ENCODE measurements at regions not wholly inside any gene's neighbourhood (a gene's known extent, or its start where the extent isn't known, plus 50 kb on each side); places are given as distances from the start of the nearest gene placed in this dataset.

DNA sequence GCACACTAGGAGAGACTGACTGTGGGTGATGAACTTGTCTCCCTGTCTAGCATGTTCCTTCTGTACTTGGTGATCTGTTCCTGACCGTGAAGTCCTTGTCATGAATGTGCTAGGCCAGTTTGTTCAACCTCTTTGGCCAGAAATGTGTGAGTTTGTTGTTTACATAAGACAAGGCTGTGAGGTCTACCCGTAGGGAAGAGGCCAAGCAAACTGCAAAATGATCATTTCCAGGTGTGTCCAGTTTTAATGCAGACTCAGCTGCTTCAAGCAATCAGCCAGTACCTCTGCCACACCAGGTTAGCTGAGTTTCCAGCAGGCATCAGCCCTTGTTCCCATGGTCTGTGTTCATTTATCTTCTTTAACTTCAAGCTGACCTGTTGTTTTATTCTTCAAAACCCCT, 440.2 kb downstream of the FUT8 start:
- Histone ChIP-seq H3K9me3 (no peaks in the 10 kb centered on the region), H3K36me3 (no peaks in the 10 kb centered on the region), H3K4me3 (no peak overlapping the region), H3K27me3 (no peaks in the 10 kb centered on the region)
- DNase-seq: no peak

DNA sequence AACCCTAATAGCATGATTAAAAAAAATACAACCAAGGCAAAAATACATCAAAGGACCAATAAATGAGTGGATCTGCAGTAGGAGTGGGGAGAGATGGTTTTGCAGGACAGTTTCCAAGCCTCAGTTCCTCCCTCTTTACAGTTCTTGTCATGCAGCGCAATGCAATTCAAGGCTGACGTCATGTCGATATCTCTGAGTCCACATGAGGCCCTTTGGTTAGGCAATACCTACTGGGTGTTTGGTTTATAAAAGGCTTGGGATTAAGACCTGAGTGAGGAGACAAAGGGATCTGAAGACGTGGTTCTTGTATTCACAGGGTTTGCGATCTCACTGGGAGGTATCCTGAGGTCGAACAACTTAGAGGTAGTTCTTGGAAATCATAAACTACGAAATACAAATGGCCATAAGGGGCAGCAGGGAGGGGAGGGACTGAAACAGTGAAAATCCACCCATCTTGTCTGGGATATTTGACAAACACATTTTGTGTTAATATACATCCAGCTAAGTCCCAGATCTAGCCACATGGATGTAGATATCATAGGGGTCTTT, 441.0 kb downstream of the FUT8 start:
- Histone ChIP-seq H3K27me3 (no peaks in the 10 kb centered on the region), H3K4me3 (no peak overlapping the region), H3K9me3 (no peaks in the 10 kb centered on the region), H3K36me3 (no peaks in the 10 kb centered on the region)
- DNase-seq: no peak

DNA sequence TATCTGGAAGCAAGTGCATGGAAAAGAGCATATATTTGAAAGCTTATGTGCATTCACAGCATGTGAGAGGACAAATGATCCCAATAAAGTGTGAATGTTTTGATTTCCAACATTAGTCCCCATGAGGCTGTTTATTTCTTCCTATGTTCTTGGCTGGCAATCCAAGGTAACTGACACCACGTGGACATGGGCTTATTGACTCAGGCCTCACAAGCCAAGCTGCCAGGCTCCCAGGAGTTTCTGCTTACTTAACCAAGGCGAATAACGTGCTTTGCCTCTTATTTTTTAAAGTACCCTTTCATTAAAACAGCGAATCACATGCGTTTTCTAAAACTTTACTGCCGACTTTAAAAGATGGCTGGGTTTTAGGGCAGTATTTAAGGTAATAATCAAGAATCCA, 441.7 kb downstream of the FUT8 start:
- Histone ChIP-seq H3K27me3 (no peaks in the 10 kb centered on the region), H3K9me3 (no peaks in the 10 kb centered on the region), H3K36me3 (no peaks in the 10 kb centered on the region), H3K4me3 (no peak overlapping the region)
- no peak for DNase-seq

DNA sequence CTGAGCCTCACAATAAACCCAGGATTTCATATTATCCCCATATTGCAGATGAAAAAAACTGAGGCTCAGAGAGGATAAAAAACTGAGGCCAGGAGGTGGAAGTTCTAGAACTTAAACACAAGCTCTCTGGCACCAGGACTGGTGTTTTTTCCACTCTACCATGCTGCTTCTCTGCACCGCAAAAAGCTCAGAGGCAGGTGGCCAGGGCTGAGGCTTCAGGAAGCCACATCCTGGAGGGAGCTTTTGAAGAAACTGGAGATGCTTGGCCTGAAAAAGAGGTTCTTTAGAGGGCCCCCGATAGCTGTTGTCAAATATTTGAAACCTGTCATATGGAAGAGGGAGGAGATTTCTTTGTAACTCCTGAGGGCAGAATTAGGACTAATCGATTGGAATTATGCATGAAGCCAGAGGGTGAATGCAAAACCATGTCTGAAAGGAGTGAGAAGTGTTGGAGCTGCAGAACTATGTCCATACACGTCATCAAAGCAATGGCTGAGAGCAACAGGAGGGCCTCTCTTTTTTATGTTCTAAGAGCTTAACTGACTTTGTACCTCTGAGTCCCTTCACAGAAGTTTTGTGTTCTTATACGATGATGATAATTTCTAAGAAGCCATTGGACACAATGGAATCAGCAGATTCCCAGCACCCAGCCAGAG, 448.6 kb downstream of the FUT8 start:
- H3K4me3 ChIP-seq: no peak overlapping the region
- DNase-seq: no peak
- no peaks in the 10 kb centered on the region for H3K9me3 ChIP-seq
- no peaks in the 10 kb centered on the region for H3K27me3 ChIP-seq
- H3K36me3 ChIP-seq: no peaks in the 10 kb centered on the region

DNA sequence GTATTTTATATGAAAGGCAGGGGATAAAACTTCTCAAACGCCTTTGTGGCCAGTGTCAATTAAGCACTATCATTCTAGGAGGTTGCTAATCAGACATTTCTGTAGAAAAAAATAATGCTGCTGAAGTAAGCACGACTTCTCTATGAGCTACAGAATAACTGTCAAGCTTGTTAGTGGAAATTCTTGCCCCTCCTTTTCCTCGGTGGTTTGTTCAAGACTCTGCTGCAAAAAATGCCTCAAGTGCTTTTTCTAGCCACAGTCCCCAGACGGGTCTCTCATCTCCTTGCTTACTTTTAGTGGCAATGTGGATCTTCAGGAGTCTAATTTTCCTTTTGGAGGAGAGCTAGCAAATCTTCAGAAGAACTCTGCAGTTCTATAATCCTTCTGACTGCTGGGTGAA, 452.0 kb downstream of the FUT8 start:
- Histone ChIP-seq H3K9me3 (no peaks in the 10 kb centered on the region), H3K36me3 (no peaks in the 10 kb centered on the region), H3K27me3 (no peaks in the 10 kb centered on the region), H3K4me3 (no peak overlapping the region)
- DNase-seq: no peak

DNA sequence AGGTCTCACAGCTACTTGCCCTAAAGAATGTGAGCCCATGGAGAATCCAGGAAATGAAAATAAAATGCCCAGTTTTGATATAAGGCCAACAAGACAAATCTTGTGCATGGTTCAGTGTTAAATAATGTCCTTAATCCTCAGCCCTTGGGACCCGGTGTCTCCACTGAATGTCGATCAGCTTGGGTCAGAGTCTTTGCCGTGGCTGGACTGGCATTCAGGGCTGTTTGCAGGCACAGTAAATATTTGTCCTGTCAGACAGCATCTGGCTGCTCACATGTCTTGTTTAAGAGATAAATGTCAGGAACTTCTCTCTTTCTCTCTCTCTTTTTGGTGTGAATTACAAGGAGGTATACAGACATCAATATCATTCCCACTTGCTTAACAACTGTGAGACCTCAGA, 452.5 kb downstream of the FUT8 start:
- Histone ChIP-seq H3K36me3 (no peaks in the 10 kb centered on the region), H3K9me3 (no peaks in the 10 kb centered on the region), H3K4me3 (no peak overlapping the region), H3K27me3 (no peaks in the 10 kb centered on the region)
- no peak for DNase-seq

DNA sequence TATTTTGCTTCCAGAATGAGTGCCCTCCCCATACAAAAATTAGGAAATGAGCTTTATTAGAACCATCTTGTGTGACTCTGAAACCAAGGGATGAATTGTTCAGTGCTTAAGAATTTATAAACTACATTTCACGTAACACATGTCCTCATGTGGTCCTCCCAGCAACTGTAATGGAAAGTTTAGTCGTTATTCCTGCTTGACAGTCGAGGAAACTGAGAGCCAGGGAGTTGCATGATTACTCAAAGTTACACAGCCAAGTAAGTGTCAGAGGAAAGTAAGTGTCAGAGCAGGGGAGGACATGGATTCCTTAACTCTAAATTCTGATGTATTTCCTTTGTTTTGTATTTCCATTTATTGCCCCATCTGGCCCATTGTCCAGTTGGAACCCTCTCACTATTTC, 453.9 kb downstream of the FUT8 start:
- no peak for DNase-seq
- Histone ChIP-seq H3K9me3 (no peaks in the 10 kb centered on the region), H3K27me3 (no peaks in the 10 kb centered on the region), H3K4me3 (no peak overlapping the region), H3K36me3 (no peaks in the 10 kb centered on the region)

DNA sequence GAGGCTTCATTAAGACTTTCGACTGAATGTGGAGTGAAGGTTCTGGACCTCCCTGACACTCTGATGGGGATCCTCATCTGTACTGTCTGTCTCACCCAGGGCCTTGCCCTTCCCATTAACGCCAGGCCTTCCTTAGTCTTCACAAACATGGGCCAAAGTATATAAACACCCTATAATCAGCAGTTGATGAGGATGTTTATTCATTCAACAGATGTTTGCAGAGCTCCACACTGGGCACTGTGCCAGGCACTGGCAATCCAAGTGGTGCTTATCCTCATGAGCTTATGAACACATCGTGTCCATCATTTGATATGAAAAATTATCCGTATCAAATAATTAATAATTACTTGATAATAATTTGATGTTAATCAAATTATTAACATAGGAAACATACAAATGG, 454.4 kb downstream of the FUT8 start:
- no peaks in the 10 kb centered on the region for H3K27me3 ChIP-seq
- peak; percentile 33 for DNase-seq
- no peaks in the 10 kb centered on the region for H3K9me3 ChIP-seq
- no peaks in the 10 kb centered on the region for H3K36me3 ChIP-seq
- no peak overlapping the region for H3K4me3 ChIP-seq

DNA sequence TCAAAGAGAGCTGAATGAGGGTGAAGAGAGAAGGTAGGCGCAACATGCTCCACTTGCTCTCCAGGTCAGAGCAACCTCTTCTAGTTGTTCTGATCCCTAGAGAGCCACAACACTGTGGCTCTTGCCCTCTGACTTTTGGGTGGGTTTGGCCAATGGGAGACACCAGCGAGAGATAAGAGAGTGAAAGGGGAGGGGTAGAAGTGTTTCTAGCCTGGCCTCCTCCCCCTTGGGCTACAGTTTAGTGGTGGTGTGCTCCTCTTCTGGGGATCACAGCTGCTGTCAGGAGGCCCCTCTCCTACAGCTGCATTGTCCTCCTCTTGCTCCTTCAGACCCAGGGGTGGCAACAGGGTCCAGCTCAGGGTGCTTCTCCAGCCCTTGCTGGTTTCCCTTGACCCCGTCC, 454.8 kb downstream of the FUT8 start:
- no peaks in the 10 kb centered on the region for H3K36me3 ChIP-seq
- DNase-seq: no peak
- H3K27me3 ChIP-seq: no peaks in the 10 kb centered on the region
- no peaks in the 10 kb centered on the region for H3K9me3 ChIP-seq
- no peak overlapping the region for H3K4me3 ChIP-seq

DNA sequence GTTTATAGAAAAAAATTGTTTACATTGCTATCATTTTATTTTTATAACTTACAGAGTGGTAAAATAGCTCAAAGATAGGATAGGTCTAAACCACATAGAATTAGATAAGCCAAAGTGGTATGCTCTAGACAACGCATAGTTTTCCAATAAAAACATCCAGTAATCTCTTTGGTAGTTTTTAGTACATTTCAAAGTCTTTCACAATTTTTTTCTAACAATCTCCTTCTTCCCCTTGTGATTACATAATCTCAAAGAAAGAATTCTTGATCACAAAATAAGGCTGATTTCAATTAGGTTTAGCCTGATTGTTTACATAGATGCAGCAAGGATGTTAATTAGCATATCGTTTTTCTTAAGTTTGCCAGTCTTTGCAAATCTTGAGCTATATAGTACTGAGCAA, 460.0 kb downstream of the FUT8 start:
- H3K27me3 ChIP-seq: no peaks in the 10 kb centered on the region
- no peak for DNase-seq
- H3K9me3 ChIP-seq: no peaks in the 10 kb centered on the region
- H3K4me3 ChIP-seq: no peak overlapping the region
- no peaks in the 10 kb centered on the region for H3K36me3 ChIP-seq

DNA sequence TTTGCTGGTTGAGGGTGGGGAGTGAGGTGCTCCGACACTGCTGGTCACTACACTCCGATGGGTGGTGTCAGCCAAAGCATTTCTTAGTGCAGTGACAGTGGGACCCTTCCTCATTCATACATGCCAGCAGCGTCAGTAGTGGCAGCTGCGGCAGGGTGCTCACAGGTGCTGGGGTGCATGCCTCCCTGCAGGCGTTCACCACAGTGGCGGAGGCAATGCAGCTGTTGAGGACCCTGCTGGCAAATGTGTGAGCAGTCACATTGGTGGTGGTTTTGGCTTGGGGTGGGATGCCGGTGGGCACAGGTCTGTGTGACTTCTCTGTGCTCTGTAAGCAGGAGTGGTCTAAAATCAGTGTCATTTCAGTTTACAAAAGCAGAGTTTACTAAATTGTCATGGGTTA, 464.6 kb downstream of the FUT8 start:
- H3K4me3 ChIP-seq: no peak overlapping the region
- no peaks in the 10 kb centered on the region for H3K27me3 ChIP-seq
- H3K36me3 ChIP-seq: no peaks in the 10 kb centered on the region
- no peak for DNase-seq
- H3K9me3 ChIP-seq: no peaks in the 10 kb centered on the region

DNA sequence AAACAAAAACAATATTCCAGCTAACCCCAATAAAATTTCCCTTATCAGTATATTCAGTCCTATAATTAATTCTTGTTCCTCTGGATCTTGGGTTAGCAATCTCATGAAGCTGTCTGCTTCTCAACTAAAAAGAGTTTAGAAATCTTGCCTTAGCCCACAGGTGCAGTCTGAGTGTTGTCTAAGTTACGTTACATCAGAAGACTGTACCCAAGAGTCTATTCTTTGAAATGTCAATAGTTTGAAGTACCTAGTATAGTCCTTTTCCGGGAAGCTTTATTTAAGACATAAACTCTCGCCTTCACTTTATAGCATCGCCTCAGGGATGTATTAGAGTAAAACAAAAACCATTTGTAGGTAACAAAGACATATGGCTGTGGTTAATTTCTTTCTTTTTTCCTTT, 465.1 kb downstream of the FUT8 start:
- Histone ChIP-seq H3K27me3 (no peaks in the 10 kb centered on the region), H3K36me3 (no peaks in the 10 kb centered on the region), H3K9me3 (no peaks in the 10 kb centered on the region), H3K4me3 (no peak overlapping the region)
- no peak for DNase-seq

DNA sequence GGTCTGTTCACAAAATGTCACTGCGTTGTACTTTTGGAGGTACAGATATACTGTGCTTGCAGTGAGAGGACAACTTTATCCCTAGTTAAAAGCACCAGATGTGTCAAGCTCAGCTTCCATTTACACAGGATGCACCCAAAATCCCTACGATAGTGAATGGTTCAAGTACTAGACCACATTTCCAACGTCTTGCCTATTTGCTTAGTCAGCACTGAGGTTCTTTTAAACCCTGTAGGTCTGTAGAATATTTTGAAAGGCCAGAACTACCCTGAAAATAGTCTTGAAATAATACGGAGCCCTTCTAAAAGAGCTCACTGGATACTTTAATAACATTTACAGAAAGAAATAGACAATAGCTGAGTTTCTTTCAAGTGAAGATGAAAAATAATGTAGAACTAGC, 466.1 kb downstream of the FUT8 start:
- Histone ChIP-seq H3K4me3 (no peak overlapping the region), H3K27me3 (no peaks in the 10 kb centered on the region), H3K36me3 (no peaks in the 10 kb centered on the region), H3K9me3 (no peaks in the 10 kb centered on the region)
- DNase-seq: no peak

DNA sequence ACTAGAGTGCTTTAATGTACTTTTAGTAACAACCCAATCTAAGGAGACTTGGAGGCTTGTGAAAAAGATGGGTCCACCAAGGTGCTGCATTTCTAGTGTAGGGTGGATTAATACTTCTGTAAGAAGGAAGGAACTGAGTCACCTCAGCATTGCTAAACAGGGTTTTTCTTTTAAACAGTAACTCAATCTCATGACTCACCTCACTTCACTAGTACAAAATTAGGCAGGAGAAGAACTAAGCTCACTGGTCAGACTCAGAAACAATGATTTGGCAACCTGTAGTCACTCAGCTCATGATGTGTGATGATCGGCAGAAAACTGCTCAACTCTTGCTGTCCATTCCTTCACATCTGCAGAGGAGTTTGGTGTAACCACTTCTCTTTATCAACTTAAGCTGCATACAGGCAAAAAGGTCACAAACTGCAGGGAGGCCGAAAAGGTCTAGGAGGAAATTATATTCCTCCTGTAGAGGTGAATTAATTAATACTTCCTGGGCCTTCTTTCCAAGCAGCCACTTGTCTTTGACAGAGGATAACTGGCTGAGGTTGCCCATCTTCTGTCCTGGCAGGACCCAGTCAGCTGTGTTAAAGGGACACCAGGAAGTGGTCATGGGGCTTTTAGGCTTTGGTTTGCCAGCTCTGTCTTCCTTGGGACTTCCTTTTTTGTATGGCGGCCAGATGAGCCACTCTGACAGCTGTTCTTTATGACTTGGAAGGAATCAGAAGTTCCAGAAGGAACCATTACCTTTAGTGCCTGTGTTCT, 466.9 kb downstream of the FUT8 start:
- H3K9me3 ChIP-seq: no peaks in the 10 kb centered on the region
- H3K4me3 ChIP-seq: no peak overlapping the region
- no peaks in the 10 kb centered on the region for H3K36me3 ChIP-seq
- no peak for DNase-seq
- no peaks in the 10 kb centered on the region for H3K27me3 ChIP-seq

DNA sequence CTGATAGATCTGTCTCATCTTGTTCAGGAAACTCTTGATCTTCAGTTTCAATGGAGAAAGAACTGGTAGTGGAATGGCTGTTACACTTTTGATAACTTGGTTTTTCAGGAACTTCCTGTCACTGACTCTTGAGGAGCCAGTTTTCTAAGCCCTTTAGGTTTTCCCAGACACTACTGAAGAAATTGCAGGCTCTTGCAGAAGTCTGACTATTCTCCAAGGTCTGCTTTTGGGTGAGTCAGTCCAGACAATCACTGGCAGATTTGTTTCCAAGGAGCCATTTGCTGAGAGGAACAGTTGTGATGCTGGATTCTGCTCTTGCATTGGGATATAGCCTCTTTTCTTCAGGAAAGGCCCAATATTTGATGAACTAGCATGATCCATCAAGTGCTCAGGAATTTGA, 468.0 kb downstream of the FUT8 start:
- DNase-seq: no peak
- no peaks in the 10 kb centered on the region for H3K36me3 ChIP-seq
- no peaks in the 10 kb centered on the region for H3K9me3 ChIP-seq
- H3K27me3 ChIP-seq: no peaks in the 10 kb centered on the region
- H3K4me3 ChIP-seq: no peak overlapping the region

DNA sequence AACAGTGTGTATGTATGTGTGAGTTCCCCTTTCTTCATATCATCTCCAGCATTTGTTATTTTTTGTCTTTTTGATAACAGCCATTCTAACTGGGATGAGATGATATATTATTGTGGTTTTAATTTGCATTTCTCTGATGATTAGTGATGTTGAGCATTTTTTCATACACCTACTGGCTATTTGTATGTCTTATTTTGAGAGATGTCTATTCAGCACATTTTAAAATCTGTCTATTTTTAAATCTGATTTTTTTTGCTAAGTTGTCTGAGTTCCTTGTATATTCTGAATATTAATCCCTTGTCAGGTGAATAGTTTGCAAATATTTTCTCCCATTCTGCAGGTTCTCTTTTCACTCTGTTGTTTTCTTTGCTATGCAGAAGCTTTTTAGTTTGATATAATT, 469.1 kb downstream of the FUT8 start:
- DNase-seq: no peak
- Histone ChIP-seq H3K4me3 (no peak overlapping the region), H3K36me3 (no peaks in the 10 kb centered on the region), H3K9me3 (no peaks in the 10 kb centered on the region), H3K27me3 (no peaks in the 10 kb centered on the region)

DNA sequence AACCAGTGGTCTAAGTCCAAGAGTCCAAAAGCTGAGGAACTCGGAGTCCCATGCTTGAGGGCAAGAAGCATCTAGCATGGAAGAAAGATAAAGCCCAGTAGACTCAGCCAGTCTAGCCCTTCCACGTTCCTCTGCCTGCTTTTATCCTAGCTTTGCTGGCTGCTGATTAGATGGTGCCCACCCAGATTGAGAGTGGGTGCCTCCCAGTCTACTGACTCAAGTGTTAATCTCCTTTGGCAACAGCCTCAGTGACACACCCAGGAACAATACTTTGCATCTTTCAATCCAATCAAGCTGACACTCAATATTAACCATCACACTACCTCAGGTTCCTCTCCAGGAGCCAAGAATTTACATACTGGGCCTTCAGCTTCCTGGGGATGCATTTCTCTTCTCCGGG, 476.1 kb downstream of the FUT8 start:
- H3K9me3 ChIP-seq: no peaks in the 10 kb centered on the region
- H3K4me3 ChIP-seq: no peak overlapping the region
- no peak for DNase-seq
- no peaks in the 10 kb centered on the region for H3K27me3 ChIP-seq
- no peaks in the 10 kb centered on the region for H3K36me3 ChIP-seq

DNA sequence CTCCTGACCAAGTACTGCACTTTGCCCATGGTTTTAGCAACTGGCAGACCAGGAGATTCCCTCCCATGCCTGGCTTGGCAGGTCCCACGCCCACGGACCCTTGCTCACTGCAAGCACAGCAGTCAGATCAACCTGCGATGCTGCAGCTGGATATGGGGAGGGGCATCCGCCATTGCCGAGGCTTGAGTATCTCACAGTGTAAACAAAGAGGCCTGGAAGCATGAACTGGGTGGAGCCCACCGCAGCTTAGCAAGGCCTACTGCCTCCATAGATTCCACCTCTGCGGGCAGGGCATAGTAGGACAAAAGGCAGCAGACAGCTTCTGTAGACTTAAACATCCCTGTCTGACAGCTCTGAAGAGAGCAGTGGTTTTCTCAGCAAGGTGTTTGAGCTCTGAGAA, 479.8 kb downstream of the FUT8 start:
- DNase-seq: no peak
- Histone ChIP-seq H3K27me3 (no peaks in the 10 kb centered on the region), H3K36me3 (no peaks in the 10 kb centered on the region), H3K4me3 (no peak overlapping the region), H3K9me3 (no peaks in the 10 kb centered on the region)

Data from MG63 (cell line).